Coronary artery (tissue), 2 donors: ENCODE measurements at regions not wholly inside any gene's neighbourhood (a gene's known extent, or its start where the extent isn't known, plus 50 kb on each side); places are given as distances from the start of the nearest gene placed in this dataset.

ENCODE experiments used
- DNase-seq: peaks from one replicate; pipeline ENCODE4 v3.0.0-alpha.2; 2017; ENCODE audit warnings: low spot score
- H3K27ac ChIP-seq, 2 donors: fragments of 200-600 bp; sonication (generic); one replicate each; pipeline ENCODE4 v1.5.1; 2016 to 2019
- H3K4me3 ChIP-seq: fragments of 200-600 bp; sonication (generic); 2 replicates; pipeline ENCODE4 v1.5.1; 2016; ENCODE audit warnings: mild to moderate bottlenecking, moderate library complexity
- TF ChIP-seq, protein P1 (sequence below): fragments of 200-600 bp; sonication (generic); IDR thresholded peaks from one replicate; pipeline ENCODE4 v1.5.1; 2019; ENCODE audit warnings: antibody characterized with exemption

DNA sequence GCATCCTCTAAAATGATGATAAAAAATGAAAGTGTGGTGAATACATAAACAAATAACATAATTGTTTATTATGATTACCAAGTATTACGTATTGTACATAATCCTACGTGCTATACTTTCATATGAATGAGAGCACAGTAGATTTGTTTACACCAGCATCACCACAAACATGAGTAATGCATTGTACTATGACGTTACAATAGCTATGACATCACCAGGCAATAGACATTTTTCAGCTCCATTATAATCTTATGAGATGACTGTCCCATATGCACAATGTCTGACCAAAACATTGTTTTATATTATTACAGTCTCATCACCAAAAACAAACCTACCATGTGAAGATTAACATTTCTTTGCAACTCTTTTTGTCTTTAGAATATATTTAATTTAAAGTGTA lies 225.7 kb upstream of the TENT5A start:
- no peak overlapping the region for H3K27ac ChIP-seq
- H3K4me3 ChIP-seq = no peak overlapping the region
- TF ChIP-seq, protein P1, sequence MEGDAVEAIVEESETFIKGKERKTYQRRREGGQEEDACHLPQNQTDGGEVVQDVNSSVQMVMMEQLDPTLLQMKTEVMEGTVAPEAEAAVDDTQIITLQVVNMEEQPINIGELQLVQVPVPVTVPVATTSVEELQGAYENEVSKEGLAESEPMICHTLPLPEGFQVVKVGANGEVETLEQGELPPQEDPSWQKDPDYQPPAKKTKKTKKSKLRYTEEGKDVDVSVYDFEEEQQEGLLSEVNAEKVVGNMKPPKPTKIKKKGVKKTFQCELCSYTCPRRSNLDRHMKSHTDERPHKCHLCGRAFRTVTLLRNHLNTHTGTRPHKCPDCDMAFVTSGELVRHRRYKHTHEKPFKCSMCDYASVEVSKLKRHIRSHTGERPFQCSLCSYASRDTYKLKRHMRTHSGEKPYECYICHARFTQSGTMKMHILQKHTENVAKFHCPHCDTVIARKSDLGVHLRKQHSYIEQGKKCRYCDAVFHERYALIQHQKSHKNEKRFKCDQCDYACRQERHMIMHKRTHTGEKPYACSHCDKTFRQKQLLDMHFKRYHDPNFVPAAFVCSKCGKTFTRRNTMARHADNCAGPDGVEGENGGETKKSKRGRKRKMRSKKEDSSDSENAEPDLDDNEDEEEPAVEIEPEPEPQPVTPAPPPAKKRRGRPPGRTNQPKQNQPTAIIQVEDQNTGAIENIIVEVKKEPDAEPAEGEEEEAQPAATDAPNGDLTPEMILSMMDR = no peak
- DNase-seq = no peak

DNA sequence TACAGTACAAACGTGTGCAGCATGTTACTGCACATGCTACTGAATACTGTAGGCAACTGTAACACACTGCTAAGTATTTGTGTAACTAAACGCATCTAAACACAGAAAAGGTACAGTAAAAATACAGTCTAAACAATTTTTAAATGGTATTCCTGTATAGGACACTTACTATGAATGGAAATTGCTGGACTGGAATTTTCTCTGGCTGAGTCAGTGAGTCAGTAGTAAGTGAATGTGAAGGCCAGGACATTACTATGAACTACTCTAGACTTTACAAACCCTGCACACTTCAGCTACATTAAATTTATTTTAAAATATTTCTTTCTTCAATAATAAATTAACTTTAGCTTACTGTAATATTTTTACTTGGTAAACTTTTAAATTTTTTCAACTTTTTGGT lies 225.0 kb upstream of the TENT5A start:
- TF ChIP-seq, protein P1 = no peak
- DNase-seq = no peak
- Histone ChIP-seq H3K27ac (no peak overlapping the region), H3K4me3 (no peak overlapping the region)

DNA sequence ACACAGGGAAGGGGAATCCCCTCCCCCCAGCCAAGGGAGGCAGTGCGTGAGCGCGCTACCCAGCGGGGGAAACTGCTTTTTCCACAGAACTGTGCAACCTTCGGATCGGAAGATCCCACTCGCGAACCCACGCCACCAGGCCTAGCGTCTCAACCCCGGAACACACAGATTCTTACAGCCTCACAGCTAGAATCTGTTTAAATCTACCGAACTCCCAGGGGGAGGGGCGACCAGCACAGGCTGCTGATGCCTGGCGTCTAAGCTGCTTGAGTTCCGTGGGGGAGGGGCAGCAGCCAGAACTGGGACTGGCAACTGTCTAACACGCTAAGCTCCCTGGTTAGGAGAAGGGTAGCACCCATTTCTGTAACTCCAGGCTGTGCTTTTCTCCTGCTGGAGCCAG lies 217.3 kb upstream of the TENT5A start:
- no peak overlapping the region for H3K27ac ChIP-seq
- no peak overlapping the region for H3K4me3 ChIP-seq

DNA sequence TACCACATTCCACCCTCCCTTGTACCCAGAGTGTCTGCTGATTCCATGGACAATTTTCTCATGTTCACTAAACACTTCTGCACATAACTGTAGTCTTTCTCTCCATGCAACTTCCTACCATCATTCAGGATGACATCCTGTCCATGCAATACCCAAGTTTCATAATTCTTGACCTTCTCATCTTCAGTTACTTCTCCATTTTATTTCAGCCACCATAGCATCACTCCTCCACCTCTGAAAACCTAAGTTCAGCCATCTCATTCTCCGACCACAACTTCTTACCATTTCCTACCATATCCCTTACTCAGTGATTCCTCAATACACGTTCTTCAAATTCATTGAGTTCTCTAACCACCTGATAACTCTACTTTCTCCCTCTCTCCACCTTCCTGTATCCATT lies 216.5 kb upstream of the TENT5A start:
- TF ChIP-seq, protein P1 = no peak
- Histone ChIP-seq H3K27ac (no peak overlapping the region), H3K4me3 (no peak overlapping the region)
- no peak for DNase-seq

More for the DNA sequence above, 217.3 kb upstream of the TENT5A start:
- TF ChIP-seq, protein P1 = no peak
- no peak for DNase-seq

DNA sequence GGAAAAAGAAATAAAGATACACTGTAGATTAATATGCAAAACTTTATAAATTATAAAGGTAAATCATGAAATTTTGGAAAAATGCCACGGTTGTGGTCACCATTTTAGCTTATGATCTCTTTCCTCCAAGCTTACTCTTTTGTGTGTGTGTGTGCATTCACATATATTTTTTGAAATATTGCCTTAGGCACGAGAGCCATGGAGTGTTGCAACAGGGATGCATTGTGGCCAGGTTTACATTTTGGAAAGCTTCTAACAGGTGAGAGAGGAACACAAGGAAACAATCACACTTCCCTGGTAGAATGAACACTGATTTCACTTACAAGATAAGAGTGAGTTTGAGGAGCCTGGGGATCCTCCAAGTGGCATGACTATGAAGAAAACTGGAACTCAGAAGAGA lies 214.5 kb upstream of the TENT5A start:
- no peak overlapping the region for H3K27ac ChIP-seq
- H3K4me3 ChIP-seq = no peak overlapping the region
- TF ChIP-seq, protein P1 = no peak
- DNase-seq = no peak

DNA sequence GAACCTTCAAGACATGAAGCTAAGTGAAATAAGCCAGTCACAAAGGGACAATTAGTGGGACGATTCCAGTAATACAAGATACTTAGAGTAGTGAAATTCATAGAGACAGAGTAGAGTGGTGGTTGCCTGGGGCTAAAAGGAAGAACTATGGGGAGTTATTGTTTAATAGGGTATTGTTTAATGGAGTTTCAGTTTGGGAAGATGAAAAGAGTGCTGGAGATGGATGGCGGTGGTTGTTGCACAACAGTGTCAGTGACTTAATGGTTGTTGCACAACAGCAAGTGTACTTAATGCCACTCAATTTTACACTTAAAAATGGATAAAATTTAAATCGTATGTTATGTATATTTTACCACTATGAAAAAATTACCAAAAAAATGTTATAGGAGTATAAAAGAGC lies 209.7 kb upstream of the TENT5A start:
- no peak for DNase-seq
- TF ChIP-seq, protein P1 = no peak
- no peak overlapping the region for H3K27ac ChIP-seq
- H3K4me3 ChIP-seq = no peak overlapping the region

DNA sequence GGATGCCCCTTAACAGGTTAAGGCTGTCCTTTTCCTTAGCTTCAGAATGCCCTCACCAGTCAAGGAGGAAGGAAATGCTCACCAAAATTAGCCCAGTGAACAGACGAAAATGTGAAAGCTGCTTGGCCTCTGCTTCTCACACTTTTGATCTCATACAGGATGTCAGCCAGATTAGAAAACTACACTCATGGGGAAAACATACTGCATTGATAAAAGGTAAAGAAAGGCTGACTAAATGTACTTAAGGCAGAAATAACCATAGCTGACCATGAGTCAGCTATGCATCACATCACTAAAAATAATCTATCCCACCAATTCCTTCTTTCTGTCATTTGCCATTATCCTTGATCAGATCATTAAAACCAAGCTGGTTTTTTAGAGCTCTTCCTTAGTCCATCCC lies 198.4 kb upstream of the TENT5A start:
- TF ChIP-seq, protein P1 = no peak
- no peak for DNase-seq
- H3K4me3 ChIP-seq = no peak overlapping the region
- H3K27ac ChIP-seq = no peak overlapping the region
